ENCODE measurements at regions not wholly inside any gene's neighbourhood (a gene's known extent, or its start where the extent isn't known, plus 50 kb on each side); places are given as distances from the start of the nearest gene placed in this dataset.

DNA sequence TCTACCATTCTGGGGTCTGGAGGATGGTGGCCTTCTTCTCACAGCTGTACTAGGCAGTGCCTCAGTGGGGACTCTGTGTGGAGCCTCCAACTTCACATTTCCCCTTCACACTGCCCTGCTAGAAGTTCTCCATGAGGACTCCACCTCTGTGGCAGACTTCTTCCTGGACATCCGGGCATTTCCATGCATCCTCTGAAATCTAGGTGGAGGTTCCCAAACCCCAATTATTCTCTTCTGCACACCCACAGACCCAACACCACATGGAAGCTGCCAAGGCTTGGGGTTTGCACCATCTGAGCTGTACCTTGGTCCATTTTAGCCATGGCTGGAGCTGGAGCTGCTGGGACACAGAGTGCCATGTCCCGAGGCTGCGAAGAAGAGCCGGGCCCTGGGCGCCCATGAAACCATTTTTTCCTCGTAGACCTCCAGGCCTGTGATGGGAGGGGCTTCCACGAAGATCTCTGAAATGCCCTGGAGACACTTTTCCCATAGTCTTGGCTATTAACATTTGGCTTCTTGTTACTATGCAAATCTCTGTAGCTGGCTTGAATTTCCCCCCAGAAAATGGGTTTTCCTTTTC is 170.5 kb downstream of the FOXD2 start:
- DNase-seq, result no peak

GRCh38 chr1:47611992-47612391 is 174.1 kb downstream of the FOXD2 start:
- no peak for DNase-seq

DNA sequence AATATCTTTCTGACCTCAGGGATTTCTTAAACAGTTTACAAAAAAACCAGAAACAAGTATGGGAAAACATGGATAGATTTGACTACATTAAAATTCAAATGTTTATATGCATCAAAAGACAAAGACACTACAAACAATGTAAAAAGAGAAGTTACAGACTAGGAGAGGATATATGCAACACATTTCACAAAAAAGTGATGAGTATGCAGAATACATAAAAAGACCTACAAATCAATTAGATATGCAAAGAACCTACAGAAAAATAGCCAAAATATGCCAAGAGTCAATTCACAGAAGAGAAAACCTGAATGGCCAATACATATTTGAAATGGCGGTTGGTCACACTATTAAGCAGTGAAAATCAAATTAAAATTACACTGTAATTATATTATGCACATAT is 175.0 kb downstream of the FOXD2 start:
- DNase-seq, result no peak

- DNase-seq, result no peak
Observed at GRCh38 chr1:47616036-47616435, 178.2 kb downstream of the FOXD2 start.

- DNase-seq, result no peak
Observed at GRCh38 chr1:47616906-47617305, 179.1 kb downstream of the FOXD2 start.

DNA sequence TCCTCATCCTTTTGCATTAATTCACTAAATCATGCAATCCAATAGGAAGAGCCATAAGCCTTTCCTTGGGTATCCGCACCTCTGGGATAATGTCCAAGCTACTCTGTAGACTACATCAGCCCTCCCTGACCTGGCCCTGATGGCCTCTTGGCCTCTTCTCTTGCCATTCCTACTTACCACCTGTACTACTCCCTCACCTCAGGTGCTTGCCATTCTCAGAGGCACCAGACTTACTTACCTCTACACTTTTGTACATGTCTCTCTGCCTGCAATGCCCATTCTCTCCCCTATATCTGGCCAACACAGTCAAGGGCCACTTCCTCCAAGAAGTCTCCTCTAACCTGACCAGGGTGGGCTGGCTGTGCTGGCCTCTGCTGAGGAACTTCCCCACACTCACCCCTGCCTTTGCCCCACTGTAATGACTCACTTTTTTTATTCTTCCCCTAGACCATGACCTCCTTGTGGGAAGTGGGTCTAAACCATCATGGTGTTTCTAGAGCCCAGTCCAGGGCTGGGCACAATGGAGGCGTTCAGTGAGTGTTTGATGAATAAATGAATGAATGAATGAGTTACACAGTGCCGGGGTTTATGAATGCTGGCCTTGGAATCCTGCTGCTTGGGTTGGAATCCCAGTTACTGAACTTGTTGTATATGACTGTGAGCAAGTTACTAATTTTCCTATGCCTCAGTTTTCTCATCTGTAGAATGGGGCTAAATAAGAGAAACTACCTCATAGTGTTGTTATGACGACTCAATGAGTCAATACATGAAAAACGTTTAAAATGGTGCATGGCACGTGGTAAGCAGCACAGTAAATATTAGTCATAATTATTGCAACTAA is 179.8 kb downstream of the FOXD2 start:
- no peak for DNase-seq

DNA sequence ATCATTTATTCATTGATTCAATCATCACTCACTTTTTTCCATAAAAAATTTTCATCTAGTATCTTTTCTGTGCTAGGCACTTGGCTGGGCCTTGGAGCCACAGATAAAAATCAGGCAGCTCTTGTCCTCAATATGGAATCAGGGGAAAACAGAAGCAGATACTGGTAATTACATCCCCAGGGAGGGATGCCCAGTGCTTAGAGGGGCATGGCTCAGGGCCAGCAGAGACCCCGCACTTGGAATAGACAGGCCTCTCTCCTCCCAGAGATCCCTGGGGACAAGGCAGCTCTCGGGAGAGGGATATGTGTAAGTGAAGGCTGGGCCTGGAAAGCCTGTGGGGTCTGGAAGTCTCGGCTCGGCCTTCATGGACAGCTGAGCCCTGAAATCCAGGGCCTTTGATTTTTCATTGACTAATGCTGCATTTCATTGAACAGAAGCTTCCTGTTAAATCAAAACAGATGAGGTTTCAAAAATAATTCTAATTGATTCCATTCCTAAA is 180.4 kb downstream of the FOXD2 start:
- no peak for DNase-seq

GRCh38 chr1:47618830-47619229 is 181.0 kb downstream of the FOXD2 start:
- no peak for DNase-seq

GRCh38 chr1:47621483-47621882 is 183.6 kb downstream of the FOXD2 start:
- no peak for DNase-seq

GRCh38 chr1:47621977-47622376 is 184.1 kb downstream of the FOXD2 start:
- DNase-seq, result no peak

GRCh38 chr1:47622776-47623556 is 185.1 kb downstream of the FOXD2 start:
- DNase-seq, result no peak

GRCh38 chr1:47623557-47623940 is 185.7 kb downstream of the FOXD2 start:
- DNase-seq, result no peak

GRCh38 chr1:47624531-47624930 is 186.7 kb downstream of the FOXD2 start:
- DNase-seq, result peak; percentile 8

- DNase-seq, result no peak
Observed at GRCh38 chr1:47627016-47627415, 189.2 kb downstream of the FOXD2 start.

DNA sequence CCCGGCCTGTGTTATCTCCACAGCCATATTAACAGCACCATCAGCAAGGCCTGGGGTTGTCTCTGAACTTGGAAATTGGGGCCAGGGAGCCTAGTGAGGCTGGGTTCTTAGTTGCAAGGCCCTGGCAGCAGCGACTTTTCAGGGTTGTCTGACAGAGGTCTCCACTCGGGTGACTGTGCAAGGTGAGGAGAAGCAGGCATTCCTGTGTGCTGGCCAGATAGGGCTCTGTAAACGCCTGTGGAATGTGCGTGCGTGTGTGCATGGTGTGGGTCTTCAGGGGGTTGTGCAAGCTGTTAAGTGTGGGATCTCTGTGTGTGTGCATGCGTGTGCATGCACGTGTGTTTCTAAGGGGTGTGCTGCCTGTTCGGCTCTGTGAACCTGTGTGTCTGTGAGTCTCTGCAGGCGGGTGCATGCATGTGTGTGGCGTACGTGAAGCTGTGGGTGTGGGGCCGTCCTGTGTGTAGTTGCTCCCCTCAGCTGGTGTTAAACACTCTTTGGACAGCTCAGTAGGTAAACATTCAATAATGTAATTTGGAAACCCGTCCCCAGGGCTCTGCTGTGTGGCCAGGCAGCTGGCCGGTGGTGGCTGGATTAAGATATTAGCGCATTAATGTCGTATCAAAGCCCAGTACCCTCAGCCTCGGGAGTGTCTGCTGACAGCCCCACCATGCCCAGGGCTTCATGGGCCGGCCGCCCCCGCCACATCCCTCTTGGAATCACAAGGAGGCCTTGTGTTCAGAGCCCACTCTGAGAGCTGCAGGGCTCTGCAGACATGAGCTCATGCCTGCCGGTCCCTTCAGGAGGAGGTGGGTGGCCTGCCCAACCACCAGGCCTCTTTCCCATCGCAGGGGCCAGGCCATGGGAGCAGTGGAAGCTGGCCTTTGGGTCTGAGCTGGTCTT is 189.9 kb downstream of the FOXD2 start:
- DNase-seq, result no peak

DNA sequence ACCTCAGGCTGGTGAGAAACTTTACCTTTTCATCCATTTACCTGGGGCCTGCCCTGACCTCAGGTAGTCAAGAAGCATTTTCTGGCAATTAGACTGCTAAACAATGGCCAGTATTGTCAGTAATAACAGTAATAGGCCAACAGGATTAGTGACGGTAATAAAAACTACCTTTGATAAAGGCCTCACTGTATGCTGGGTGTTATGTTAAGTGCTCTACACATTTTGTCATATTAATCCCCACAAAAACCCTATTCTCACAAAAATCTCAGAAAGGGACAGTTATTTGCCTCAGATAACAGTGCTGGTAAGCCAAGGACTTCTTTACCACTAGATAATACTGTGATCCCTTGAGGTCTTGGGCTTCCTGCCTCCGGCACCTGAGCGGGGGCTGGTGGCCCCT is 191.4 kb downstream of the FOXD2 start:
- no peak for DNase-seq

DNA sequence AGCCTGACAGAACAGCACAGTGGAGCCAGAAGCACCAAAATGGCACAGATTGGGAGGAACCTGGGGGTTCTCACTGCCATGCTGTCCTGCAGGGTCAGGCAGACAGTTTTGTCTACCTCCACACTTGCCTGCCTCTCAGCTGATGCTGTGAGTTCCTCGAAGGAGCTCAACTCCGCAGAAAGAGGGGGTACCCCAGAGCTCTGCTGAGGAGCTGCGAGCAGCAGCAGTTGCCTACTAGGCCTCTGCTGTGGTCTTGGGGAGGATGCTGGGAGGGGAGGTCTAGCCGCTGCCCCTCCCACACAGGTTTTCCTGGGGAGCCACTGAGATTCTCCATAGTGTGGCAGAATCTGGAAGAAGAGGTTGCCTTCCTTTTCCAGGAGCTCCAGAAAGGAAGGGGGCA is 192.5 kb downstream of the FOXD2 start:
- no peak for DNase-seq

DNA sequence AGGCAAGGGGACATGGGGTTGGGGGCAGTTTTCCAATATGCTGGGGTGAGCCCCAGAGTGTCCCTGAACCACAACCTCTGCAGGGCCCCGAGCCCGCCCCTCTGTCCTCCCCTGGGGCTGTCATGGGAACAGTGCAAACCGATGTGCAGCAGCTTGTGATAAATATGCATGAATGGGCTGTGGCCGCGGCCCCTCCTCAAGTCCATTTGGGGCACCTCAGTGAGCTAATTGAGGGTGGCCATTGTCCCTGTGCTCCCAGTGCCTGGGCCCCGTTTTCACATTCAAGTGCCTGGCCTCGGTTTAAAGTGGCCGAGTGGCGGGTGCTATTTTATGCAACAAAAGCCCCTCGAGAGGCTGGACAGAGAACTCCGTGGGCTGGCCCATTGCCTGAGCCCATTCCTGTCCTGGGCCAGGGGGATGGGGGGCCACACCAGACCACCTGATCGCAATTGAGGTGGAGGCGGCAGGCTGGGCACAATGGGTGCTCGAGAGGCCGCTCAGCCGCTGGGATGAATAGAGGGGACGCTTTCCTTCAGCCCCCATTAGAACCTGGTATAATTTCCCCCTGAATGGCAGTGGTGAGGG is 193.7 kb downstream of the FOXD2 start:
- no peak for DNase-seq

- DNase-seq, result no peak
Observed at GRCh38 chr1:47635111-47635510, 197.3 kb downstream of the FOXD2 start.

DNA sequence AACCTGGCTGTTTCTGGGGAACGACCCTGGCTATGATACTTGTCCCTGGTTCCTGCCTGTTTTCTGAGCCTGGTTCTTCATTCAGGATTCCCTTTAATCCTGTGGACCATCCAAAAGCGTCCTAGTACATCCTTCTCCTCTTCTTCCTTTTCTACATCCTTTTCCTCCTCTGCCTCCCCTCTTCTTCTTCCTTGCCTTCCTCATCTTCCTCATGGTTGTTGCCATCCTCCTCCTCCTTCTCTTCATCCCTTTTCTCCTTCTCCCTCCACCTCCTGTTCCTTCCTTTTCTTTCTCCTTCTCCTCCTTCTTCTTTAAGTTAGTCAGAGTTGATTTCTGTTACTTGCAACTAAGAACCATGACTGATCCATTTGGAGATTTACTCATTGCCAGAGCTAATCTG is 197.8 kb downstream of the FOXD2 start:
- no peak for DNase-seq

DNA sequence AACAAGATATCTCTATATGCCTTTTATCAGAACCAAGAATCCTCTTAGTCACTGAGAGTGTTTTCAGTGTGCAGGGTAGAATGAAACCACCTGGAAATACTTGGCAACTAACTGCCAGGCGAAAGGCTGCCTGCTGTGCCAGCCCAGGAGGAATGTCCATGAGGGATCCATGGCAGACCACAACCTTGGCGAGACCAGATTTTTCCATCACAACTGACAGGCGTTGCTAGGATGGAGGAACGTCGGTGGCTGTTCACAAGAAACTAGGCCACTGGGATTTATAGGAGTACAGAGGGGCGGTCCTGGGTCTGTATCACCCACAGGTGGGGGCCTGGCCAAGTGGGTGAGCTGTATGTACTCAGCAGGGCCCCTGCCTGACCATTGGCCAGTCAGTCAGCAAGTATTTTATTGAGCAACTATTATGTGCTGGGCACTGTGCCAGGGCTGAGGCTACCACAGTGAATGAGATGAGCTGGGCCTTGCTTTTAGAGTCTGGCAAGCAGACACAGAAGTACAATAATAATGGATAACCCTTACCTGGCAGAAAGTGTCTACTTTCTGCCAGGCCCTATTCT is 199.4 kb downstream of the FOXD2 start:
- DNase-seq, result no peak

DNA sequence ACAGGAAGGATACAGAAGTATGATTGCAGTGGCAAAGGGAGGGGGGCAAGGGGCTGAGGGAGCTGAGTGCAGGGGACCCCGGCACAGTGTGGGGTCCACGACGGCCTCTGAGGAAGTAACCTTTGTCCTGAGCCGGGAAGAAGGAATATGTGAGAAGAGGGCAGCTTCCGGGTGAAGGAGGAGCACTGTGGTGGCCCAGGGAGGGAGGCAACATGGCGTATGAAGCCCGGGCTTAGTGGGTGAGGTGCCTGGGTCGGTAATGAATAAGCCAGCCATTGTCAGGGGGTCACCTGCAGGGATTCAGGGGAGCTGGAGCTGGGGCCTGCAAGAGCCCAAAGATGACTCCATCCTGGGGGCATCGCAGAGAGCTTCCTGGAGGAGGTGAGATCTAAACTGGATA is 200.4 kb downstream of the FOXD2 start:
- DNase-seq, result no peak
